ENCODE measurements at regions not wholly inside any gene's neighbourhood (a gene's known extent, or its start where the extent isn't known, plus 50 kb on each side); places are given as distances from the start of the nearest gene placed in this dataset.

GRCh38 chr15:70495991-70496599 lies 267.3 kb downstream of the UACA start:
- TF ChIP-seq POLR2AphosphoS5 (IDR thresholded peaks at IDR 0.05) (no peak), EP300 (IDR thresholded peaks at IDR 0.05) (no peak)
- Histone ChIP-seq H3K4me3 (no peak overlapping the region), H3K27ac (replicated peaks in 1 of 4) (no peak overlapping the region), H3K9me3 (no peaks in the 10 kb centered on the region), H3K36me3 (no peaks in the 10 kb centered on the region), H3K27me3 (no peaks in the 10 kb centered on the region), H3K4me1 (peaks cover 0 to 21% (median 14%) of the 10 kb centered on the region in 4 donors)
- no peak for DNase-seq (ENCODE audit: extremely low spot score)
- WGBS: 93% methylated on average over 3 of the region's 4 CpGs
- intact Hi-C loops (cut with DNase I): no loop called here

GRCh38 chr15:70494852-70495571 lies 268.3 kb downstream of the UACA start:
- peaks cover 0 to 22% (median 14%) of the 10 kb centered on the region in 4 donors for H3K4me1 ChIP-seq
- H3K27ac ChIP-seq (replicated peaks in 1 of 4): no peak overlapping the region
- no peak for DNase-seq (ENCODE audit: extremely low spot score)
- TF ChIP-seq POLR2A (IDR thresholded peaks at IDR 0.05; ENCODE audit: low read depth) (no peak), EP300 (IDR thresholded peaks at IDR 0.05) (no peak), POLR2AphosphoS5 (IDR thresholded peaks at IDR 0.05) (no peak)
- TF ChIP-seq, protein P1, sequence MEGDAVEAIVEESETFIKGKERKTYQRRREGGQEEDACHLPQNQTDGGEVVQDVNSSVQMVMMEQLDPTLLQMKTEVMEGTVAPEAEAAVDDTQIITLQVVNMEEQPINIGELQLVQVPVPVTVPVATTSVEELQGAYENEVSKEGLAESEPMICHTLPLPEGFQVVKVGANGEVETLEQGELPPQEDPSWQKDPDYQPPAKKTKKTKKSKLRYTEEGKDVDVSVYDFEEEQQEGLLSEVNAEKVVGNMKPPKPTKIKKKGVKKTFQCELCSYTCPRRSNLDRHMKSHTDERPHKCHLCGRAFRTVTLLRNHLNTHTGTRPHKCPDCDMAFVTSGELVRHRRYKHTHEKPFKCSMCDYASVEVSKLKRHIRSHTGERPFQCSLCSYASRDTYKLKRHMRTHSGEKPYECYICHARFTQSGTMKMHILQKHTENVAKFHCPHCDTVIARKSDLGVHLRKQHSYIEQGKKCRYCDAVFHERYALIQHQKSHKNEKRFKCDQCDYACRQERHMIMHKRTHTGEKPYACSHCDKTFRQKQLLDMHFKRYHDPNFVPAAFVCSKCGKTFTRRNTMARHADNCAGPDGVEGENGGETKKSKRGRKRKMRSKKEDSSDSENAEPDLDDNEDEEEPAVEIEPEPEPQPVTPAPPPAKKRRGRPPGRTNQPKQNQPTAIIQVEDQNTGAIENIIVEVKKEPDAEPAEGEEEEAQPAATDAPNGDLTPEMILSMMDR (IDR thresholded peaks at IDR 0.05): no peak
- H3K9me3 ChIP-seq: no peaks in the 10 kb centered on the region
- intact Hi-C loops (cut with DNase I): no loop called here
- WGBS: 39% methylated on average over 8 of the region's 8 CpGs
- H3K27me3 ChIP-seq: no peaks in the 10 kb centered on the region
- H3K4me3 ChIP-seq: no peak overlapping the region
- H3K36me3 ChIP-seq: no peaks in the 10 kb centered on the region

- intact Hi-C loops (cut with DNase I): no loop called here
- DNase-seq (ENCODE audit: extremely low spot score): no peak
- Histone ChIP-seq H3K36me3 (no peaks in the 10 kb centered on the region), H3K9me3 (no peaks in the 10 kb centered on the region), H3K27me3 (no peaks in the 10 kb centered on the region), H3K27ac (replicated peaks in 1 of 4) (no peak overlapping the region), H3K4me1 (peaks cover 0 to 22% (median 14%) of the 10 kb centered on the region in 4 donors), H3K4me3 (no peak overlapping the region)
- 94% methylated on average over 3 of the region's 4 CpGs for WGBS
- no peak for TF ChIP-seq POLR2A (IDR thresholded peaks at IDR 0.05; ENCODE audit: low read depth)
- TF ChIP-seq EP300 (IDR thresholded peaks at IDR 0.05): no peak
- TF ChIP-seq, protein P1 (IDR thresholded peaks at IDR 0.05): no peak
- no peak for TF ChIP-seq POLR2AphosphoS5 (IDR thresholded peaks at IDR 0.05)
Measured at GRCh38 chr15:70494517-70494851, 268.9 kb downstream of the UACA start.

DNA sequence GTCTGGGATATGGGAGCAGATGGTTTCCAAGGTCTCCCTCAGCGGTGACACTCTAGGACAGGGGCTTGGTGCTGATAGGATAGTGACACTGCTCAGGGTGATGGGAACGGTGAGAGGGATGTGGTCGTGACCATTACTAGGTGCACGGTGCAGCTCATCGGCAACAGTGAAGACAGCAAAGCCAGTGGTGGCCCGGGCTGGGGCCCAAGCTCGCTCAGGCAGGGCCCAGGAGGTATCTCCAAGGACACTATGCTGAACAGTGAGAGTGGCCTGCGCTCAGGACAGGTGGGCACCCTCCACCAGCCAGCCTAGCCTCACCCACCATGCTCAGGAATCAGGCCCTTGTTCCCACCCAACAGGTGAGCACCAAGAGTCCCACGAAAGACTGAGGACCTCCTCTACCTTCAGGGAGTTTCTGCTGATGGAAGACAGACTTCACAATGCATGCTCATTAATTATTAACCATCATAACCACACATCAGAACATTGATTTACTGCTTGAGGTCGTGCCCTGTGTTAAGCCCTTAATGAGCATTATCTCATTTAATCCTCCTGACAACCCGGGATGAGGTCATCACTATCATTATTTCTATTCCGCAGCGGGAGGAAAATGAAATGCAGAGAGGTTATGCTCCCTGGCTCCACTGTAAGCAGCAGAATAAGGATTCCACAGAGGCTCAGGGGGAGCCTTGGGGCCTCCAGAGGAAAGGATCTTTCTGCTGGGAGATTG lies 269.4 kb downstream of the UACA start:
- no peaks in the 10 kb centered on the region for H3K27me3 ChIP-seq
- intact Hi-C loops (cut with DNase I): no loop called here
- TF ChIP-seq EP300 (IDR thresholded peaks at IDR 0.05) (no peak), POLR2AphosphoS5 (IDR thresholded peaks at IDR 0.05) (no peak), POLR2A (IDR thresholded peaks at IDR 0.05; ENCODE audit: low read depth) (no peak)
- TF ChIP-seq, protein P1 (IDR thresholded peaks at IDR 0.05): no peak
- no peak overlapping the region for H3K4me3 ChIP-seq
- H3K36me3 ChIP-seq: no peaks in the 10 kb centered on the region
- DNase-seq (ENCODE audit: extremely low spot score): no peak
- peaks cover 0 to 22% (median 14%) of the 10 kb centered on the region in 4 donors for H3K4me1 ChIP-seq
- no peak overlapping the region for H3K27ac ChIP-seq (replicated peaks in 1 of 4)
- no peaks in the 10 kb centered on the region for H3K9me3 ChIP-seq
- 85% methylated on average over 9 of the region's 13 CpGs for WGBS

DNA sequence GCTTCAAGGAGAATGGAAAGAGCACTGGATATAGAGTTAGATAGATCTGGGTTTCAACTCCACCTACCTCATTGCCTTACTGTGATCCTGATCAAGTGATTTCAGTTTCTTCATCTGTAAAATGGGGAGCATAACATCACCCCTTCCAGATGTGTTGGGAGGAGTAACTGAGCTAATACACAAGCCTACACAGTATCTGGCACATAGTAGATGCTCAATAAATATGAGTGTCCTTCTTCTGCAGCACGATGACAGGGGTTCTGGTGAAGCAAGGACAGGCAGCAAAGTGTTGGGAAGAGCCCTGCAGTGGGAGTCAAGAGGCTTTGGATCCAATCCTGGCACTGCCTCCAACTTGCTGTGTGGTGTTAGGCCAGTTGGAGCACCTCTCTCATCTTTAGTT lies 270.0 kb downstream of the UACA start:
- 88% methylated on average over 1 of the region's 1 CpG for WGBS
- DNase-seq (ENCODE audit: extremely low spot score): no peak
- H3K4me3 ChIP-seq: no peak overlapping the region
- no peak overlapping the region for H3K27ac ChIP-seq (replicated peaks in 1 of 4)
- H3K36me3 ChIP-seq: no peaks in the 10 kb centered on the region
- TF ChIP-seq, protein P1 (IDR thresholded peaks at IDR 0.05): no peak
- TF ChIP-seq POLR2AphosphoS5 (IDR thresholded peaks at IDR 0.05) (no peak), EP300 (IDR thresholded peaks at IDR 0.05) (no peak), POLR2A (IDR thresholded peaks at IDR 0.05; ENCODE audit: low read depth) (no peak)
- no peaks in the 10 kb centered on the region for H3K9me3 ChIP-seq
- H3K4me1 ChIP-seq: peaks cover 0 to 22% (median 14%) of the 10 kb centered on the region in 4 donors
- intact Hi-C loops (cut with DNase I): no loop called here
- no peaks in the 10 kb centered on the region for H3K27me3 ChIP-seq
